GM19324 (cell line): ENCODE measurements at regions not wholly inside any gene's neighbourhood (a gene's known extent, or its start where the extent isn't known, plus 50 kb on each side); places are given as distances from the start of the nearest gene placed in this dataset.

Source experiments
- ATAC-seq: cut with Tn5 transposase; IDR thresholded peaks from one replicate; pipeline ENCODE4 v1.9.1; 2021; ENCODE audit warnings: mild to moderate bottlenecking, moderate library complexity; ENCODE audit not compliant: unreplicated experiment, low FRiP score

DNA sequence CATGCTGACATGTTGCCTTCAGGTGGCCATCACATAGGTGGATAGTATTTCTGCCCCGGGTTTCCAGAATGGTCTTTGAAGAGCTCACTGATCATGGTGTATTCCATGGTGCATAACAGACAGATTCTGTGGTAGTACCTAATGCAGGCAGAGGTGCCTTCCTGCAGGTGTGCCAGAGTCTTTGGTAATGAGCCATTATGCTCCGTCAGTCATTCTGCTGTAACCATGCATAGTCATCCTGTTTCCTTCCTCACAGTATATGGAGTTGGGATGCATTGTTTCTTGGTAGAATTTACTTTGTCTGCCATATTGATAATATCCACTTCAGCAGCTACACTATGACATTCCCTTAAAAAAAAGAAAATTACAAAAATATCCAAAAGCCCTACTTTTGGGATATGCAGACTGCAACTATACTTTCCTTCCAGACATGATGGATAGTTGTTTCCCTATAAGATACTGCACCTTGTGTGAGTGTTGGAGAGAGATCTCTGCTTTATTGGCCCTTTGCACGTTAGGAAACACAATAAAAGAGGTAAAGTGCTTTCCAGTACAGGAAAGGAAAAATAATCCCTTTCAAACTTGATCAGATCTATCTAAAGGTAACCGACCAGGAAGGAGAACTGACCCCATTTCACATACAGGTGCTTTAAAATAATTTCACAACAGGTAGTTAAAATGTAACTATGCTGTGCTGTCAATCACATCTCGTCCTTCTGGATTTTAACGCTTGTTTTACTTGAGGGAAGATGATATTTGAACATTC lies 537.5 kb upstream of the WWC1 start:
- ATAC-seq = no peak

DNA sequence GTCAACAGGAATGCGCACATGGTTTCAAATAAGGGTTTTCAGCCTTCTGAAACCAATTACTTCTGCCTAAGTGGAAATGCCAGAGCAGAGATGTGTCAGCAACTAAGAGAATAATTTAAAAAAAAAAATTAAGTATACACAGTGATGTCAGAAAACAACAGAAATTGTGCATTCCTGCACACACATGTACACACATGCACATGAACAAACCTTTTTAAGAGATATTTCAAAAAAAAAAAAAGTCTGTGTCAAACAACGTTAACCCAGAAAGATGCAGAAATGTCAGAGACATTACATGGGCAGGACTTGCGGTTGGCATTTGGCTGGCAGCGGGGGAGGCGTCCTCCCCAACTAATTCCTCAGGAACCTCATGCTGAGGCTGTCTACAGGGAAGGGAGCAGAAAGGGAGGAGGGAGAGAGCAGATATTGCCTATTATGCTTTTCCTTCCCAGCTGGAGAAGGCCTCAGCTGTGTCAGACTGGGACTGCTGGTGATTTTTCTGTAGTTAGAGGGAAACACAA lies 536.9 kb upstream of the WWC1 start:
- no peak for ATAC-seq

DNA sequence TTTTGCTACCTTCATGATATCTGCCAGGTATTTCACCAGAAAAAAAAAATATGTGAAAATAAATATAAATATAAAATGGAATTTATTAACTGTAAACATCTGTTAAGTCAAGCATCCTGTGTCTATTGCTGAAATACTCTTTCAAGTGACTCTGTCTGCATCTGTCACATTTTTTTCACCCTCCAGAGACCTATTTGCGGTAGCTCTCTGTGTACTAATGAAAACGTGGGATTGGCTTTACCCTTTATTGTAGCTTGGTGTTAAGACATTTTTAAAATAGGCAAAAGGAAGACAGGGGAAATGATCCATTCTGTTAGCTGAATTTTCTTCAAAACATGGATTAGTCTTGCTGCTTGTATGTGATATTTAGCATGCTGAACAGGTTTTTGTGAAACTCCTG lies 536.0 kb upstream of the WWC1 start:
- no peak for ATAC-seq

DNA sequence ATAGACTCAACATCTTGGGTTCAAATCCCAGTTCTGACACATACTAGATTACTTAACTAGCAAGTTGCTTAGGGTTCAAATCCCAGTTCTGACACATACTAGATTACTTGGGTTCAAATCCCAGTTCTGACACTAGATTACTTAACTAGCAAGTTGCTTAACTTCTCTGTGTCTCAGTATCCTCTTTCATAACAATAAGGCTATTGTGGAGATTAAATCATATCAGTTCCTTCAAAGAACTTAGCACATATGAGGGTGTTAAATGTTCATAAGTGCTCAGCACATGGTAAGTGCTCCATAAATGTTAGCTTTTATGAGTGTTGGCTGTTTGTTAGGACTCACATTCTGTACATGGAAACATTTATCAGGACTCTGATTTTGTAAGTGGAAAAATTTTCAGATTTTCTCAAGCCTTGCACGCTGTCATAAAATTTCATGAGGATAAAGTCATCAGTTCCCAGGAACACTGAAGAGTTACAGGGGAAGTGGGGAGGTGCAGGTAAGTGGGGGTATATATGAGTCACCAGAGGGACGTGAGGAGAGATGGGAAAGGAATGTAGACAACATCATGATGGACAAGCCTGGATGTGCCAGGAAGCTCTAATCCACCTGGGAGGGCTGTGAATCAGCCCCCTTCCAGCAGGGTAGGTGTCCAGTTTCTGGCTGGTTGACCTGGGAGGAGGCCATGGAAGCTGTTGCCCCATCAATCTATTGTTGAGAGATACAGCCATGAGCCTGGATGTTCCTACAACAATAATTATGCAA lies 532.2 kb upstream of the WWC1 start:
- ATAC-seq = no peak

DNA sequence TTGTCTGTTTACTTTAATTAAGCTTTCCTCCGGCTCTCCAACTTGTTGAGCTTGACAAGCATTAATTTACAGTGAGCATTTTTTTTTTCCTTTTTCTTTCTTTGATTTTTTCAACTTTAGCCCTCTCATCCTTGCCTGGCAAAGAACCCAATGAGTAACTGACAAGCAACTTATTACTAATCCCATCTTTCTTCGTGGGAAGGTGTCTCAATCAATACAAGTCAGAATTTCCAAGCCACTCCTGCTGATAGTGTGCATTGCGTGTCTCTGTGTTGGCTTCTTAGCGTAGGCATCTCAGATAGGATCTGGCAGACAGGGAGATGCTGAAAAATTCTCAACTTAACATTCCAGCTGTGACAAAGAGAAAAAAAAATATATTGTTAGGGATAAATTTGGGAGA lies 527.7 kb upstream of the WWC1 start:
- no peak for ATAC-seq

DNA sequence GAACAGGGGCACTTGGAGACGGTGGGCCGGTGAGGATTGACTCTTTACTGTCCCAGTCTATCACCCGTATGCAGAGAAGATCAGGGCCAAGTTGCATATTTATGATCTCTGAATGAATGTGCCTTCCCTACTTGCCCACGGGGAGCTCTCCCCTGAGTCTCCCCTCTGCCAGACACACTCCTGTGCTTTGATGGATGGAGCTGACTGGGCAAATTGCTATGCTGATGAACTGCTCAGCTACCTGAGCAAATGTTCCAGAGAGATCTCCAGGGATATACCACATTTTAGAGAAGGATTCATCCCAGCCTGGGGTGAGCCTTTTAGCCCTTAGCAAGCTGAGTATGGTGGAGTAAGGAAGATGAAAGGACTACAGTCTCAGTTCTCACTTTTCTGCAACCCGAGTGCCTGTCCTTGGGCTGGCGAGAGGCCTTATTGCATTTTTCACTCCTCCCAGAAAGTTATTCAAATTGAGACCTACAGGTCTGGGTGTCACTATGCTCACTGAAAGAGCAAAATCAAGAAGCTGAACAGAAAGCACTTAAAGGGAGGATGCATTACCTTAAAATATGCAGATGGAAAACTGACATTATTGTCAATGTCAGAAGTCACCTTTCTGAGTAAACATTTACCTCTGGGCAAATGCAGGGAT lies 526.7 kb upstream of the WWC1 start:
- ATAC-seq = no peak

DNA sequence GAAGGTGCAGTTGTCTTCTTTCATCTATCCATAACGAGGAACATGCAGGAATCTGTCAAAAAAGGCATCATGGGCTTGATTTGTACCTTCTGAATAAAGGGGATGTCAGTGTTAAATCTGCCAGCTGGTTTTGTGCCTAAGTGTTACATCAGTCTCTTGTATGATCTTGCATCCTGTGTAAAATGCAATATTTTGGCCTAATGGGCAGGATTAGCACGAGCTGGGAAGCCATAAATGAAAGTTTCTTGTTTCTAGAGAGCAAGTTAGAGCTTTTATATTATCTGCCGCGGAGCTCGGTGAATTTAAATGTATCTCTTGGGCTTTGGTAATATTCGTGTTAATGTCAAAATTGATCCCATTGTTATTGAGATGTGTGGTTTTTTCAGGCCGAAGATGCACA lies 526.1 kb upstream of the WWC1 start:
- ATAC-seq = no peak

DNA sequence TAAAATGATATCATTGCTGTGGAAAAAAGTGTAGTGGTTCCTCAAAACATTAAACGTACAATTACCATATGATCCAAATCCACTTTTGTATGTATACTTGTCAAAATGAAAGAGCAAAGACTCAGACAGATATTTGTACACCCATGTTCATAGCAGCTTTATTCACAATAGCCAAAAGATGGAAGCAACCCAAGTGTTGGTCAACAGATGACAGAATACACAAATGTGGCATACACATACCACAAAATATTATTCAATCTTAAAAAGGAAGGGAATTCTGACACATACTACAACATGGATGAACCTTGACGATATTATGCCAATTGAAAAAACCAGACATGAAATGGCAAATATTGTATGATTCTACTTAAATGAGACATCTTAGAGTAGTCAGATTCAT lies 524.5 kb upstream of the WWC1 start:
- ATAC-seq = no peak

DNA sequence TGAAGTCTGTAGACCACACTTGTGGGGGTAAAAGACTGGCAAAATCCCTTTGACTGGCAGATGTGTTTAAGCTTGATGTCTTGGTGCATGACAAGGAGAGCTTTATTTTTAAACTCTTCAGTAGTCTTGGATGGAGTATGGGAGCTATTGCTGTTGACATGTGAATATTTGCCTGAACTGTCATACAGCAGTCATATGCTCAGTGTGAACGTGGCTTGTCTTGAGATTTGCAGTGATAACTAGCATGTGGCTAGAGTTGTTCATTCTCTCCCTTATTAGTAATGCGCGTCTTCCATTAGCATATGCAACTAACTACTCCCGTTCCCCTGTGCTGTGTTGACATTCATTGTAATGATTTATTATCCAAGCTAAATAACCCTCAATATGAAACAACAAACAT lies 523.6 kb upstream of the WWC1 start:
- ATAC-seq = no peak

DNA sequence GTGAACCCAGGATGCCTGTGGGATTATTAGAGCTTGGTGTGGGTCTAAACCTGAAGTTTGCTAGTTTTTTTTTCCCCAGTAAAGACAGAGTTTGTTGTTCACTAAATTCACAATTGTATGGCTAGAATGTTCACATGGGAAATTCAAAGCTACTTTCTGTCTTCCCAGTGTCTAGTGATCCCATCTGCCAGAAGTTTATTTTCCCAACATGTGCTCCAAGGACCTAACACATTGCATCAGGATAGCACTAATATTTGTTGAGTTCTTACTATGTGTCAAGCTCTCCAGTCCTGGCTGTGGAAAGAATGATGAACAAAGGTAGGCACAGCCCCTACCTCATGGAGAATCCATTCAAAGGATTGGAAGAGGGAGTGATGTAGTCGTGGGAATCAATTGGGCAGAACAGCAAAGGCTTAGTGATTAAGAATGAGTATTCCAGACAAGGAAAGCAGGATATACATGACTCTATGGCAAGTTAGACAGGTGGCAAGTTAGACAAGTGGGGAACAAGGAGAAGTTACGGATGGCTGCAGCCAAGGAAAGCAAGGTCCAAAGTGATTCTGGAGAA lies 521.5 kb upstream of the WWC1 start:
- ATAC-seq = no peak

DNA sequence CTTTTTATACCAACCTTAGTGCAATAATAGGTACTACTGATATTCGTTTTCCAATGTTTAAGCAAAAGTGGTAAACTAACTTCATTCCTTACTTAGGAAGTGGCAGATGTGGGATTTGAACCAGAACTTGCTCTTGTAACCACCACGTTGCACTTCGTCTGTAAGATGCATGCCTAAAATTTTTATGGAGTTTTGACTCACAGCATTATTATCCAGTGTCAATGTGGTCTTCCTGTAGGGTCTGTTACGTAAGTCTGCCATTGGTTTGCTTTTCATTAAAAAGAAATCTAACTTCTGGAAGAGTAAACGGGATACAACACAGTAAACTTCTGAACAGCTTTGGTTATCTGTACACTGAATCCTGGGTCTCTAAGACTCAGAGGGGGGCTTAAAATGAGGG lies 521.0 kb upstream of the WWC1 start:
- no peak for ATAC-seq

DNA sequence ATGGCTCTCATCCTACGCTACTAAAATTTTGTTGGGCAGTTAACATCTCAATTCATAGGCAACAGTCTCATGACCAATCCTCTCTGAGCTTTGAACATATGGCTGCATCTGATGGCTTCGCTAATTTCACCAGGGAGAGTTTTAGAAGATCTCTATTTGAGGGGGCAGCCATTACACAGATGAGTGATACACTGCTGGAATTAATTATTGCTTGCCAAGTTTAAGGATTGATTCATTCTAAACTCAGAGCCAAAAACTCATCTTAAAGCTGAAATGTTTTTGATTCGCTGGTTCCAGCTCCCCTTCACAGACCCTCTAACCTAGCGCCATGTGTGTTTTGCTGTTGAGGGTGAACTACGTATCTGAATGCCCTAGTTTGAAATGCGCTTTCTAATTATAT lies 519.9 kb upstream of the WWC1 start:
- no peak for ATAC-seq

DNA sequence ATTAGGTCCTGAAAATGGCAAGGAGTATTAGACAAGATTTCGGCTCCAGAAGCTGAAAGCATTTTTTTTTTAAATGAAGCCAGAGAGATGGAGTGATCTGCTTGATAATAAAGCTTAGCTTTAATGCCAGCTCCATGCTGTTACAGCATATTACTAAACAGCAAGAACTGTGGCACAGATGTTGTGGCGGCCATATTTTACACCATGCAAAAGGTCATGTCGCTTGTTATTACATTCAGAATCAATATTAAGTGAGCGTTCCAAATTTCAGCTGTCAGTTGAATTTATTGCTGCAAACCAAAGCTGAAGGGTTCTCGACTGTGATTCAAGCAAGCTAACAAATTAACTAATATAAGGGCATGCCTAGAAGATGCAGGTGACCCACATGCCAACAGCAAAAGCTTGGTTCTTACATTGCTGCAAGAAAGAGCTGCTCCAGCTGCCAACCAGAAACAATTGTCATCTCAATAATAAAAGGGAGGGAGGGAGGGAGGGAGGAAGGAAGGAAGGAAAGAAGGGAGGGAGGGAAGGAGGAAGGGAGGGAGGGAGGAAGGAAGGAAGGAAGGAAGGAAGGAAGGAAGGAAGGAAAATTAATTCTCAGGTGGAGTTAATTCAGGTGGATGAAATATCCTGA lies 517.7 kb upstream of the WWC1 start:
- ATAC-seq = no peak

DNA sequence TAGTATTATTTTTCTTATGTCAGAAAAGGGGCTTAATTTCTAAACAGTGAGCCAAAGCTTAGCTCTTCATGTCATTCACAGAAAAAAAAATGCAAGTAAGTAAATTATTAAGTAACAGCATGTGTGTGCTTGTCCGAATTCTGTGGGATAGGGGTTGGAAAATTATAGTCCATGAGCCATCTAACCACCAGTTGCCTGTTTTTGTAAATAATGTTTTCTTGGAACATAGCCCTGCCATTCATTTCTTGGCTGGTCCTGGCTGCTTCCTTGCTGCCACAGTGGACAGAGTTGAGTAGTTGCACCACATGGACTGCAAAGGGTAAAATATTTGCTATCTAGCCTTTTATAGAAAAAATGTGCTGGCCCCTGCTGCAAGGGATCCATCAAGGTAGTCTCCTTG lies 513.7 kb upstream of the WWC1 start:
- no peak for ATAC-seq

DNA sequence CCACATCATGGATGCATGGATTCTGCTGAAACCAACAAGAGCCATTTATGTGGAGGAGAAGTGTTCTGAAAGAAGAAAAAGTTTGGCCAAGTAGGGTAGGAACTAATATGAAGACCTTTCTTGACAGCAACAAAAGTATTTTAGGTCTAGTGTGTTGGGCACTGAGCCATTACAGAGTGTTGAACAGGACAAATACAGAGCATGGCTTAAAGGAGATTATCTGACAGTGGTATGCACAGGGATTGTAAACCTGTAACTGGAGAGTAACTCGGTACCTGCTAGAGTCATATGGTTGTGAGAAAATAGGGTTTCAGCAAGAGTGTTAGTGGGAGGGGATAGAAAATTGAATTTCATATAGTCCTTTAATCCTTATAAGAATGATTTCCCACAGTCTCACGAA lies 513.2 kb upstream of the WWC1 start:
- no peak for ATAC-seq

DNA sequence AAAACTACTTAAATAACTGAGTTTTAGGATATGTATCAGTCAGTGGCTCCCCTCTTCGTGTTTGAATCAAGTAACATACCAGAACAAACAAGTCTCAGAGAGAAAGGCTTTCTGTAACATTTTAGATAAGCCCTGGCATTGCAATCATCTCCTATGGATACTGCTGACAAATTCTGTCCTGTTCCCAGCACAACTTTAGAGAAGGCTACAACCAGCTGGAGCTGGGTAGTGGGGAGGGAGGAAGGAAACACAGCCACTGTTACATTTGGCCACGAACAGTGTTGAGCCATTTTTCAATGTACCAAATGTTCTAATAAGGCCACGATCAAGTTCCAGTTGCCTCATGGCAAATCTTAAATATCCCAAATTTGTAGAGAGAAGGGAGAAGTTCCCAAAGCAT lies 511.8 kb upstream of the WWC1 start:
- ATAC-seq = no peak

DNA sequence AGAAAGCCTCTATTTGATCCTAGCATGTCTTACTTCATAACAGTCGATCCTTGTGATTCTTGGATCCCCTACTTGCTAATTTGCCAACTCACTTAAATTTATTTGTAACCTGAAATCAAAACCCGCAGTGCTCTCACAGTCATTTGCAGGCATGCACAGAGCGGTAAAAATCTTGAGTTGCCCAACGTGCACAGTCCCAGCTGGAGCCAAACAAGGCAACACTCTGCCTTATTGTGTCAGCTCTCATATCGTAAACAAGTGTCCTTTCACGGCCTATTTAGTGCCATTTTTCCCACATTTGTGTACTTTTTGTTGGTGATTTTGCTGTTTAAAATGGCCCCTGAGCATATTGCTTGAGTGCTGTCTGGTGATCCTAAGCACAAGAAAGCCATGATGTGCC lies 511.3 kb upstream of the WWC1 start:
- no peak for ATAC-seq

DNA sequence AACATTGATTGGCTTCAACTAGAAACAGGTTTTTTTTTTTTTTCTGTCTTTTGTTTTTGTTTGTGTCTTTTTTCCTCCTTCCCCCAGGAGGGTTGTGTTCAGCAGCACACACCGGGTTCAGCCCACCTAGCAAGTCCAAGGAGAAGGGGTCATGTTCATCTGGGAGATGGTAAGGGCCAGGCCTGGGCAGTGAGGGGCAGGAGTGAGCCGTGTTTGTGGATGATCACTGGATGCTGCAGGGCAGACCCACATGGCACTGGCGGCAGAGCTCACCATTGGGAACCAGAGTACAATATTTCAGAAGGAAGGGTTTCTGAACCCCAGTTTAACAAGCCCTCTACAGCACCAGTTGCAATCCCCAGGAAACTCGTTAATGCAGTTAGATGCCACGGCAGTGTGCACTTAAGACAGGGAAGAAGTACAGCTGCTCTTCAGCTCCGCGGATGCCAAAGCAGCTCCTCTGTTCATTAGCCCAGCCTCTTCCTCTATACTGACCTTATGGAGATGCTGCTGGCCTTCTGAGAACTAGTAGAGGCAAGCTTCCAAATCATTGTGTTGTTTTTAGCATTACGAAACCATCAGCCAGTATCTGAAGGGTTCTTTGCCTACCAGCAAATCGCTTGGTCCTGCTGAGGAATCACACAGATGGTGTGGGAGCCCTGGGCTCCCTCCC lies 508.2 kb upstream of the WWC1 start:
- no peak for ATAC-seq

DNA sequence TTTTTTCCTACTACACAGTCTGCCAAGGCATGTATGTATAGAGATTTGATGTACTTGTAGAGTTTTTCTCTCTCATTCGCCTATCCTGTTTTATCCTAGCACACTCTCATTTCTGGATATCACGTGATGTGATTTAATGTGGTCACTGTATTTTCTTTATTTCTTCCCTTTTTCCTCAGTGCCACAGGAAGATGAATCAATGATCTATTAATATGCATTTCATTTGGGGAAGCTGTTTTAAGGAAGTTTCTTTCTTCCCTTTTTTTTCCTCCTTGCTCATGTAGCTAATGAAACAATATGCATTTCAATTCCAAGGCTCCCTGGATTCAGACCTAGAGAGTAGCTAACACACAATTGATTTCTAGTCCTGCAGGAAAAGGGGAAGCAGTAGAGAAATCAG lies 506.3 kb upstream of the WWC1 start:
- ATAC-seq = no peak

DNA sequence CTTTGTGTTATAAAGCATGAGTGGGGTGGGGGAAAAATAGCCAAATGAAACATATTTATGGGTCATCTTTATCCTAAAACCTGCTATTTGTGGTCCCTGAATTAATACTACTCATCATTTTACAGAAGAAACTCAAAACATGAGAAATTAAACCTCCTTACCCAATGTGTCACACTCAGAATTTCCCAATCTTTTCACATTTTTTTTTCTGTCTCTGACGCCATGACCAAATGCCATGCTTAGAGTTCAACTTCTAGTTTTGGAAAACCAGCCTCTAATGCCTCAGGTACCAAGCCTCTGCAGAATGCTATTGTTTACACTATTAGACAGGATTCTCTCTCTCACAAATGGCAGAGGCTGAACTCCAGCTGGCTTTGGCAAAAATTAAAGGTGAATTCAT lies 505.5 kb upstream of the WWC1 start:
- ATAC-seq = no peak
